ENCODE measurements at regions not wholly inside any gene's neighbourhood (a gene's known extent, or its start where the extent isn't known, plus 50 kb on each side); places are given as distances from the start of the nearest gene placed in this dataset.

DNA sequence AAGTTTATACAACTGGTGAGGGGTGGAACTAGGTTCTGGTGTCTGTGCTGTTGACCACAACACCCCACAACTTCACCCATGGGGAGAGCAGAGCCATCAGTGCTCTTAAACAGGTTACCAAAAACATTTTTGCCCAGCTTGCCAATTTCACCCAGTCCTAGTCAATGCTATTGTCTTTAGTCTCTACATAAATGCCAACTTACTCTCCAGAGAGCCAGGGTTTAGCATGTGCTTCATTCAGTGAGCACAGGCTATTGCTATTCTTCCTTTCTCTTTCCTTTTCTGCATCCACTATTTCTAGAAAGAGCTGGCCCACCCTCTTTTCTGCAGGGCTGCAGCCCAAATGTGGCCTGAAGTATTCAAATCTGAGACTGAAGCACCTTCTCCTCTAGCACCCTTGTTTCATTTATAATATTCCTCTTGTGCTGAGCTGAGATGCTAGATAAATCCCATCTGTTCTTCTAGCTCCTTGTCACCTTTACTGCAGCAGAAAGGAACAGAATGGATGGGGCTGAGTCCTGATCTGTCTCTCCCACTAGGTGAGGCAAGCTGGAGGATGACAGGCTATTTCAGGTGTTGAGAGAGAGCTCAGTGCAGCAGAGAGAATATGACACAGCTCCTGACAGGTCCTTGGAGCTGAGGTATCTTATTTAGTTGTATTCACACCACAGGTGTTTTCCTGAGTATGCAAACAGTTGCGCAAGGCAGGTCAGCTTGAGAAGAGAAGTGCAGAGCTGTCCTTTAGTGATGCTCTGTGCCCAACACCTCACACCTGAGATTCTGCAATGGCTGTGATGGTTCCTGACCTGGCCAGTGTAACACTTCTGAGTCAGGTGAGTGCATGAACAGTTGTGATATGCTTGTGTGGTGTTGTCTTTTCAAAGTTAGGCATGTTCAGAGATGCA, 819.2 kb downstream of the CCSER2 start:
- H3K9me3 Mint-ChIP-seq = peaks cover 29% of the 10 kb centered on the region
- H3K4me1 Mint-ChIP-seq = peaks cover 50% of the 10 kb centered on the region
- H3K4me3 Mint-ChIP-seq = no peak overlapping the region
- no peak overlapping the region for H3K27ac Mint-ChIP-seq
- CTCF ChIA-PET = interaction anchor here (0.6 kb wide), 1 partner anchor 620 kb away, joined by 3 read pairs; no protein-coding TSS in a partner anchor
- H3K36me3 Mint-ChIP-seq = peaks cover 27% of the 10 kb centered on the region
- ATAC-seq = peak; percentile 46
- POLR2A ChIA-PET = no interaction called here
- DNase-seq (ENCODE audit: low spot score) = no peak
- 0 out of 2 replicates have a peak, but pooled peaks cover 3% of the 10 kb centered on the region for H3K27me3 Mint-ChIP-seq (ENCODE audit: low read depth)
- TF ChIP-seq ZNF138 (CRISPR knock-in tag; conservative IDR thresholded peaks at IDR 0.05) = no peak
- no peak for TF ChIP-seq NFATC4 (CRISPR knock-in tag; IDR thresholded peaks at IDR 0.05)
- TF ChIP-seq, protein P1, sequence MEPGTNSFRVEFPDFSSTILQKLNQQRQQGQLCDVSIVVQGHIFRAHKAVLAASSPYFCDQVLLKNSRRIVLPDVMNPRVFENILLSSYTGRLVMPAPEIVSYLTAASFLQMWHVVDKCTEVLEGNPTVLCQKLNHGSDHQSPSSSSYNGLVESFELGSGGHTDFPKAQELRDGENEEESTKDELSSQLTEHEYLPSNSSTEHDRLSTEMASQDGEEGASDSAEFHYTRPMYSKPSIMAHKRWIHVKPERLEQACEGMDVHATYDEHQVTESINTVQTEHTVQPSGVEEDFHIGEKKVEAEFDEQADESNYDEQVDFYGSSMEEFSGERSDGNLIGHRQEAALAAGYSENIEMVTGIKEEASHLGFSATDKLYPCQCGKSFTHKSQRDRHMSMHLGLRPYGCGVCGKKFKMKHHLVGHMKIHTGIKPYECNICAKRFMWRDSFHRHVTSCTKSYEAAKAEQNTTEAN (CRISPR knock-in tag; IDR thresholded peaks at IDR 0.05) = no peak
- TF ChIP-seq OVOL2 (CRISPR knock-in tag; IDR thresholded peaks at IDR 0.05; ENCODE audit: borderline replicate concordance) = no peak
- TF ChIP-seq CREB1 (CRISPR knock-in tag; IDR thresholded peaks at IDR 0.05) = no peak
- TF ChIP-seq, protein P2, sequence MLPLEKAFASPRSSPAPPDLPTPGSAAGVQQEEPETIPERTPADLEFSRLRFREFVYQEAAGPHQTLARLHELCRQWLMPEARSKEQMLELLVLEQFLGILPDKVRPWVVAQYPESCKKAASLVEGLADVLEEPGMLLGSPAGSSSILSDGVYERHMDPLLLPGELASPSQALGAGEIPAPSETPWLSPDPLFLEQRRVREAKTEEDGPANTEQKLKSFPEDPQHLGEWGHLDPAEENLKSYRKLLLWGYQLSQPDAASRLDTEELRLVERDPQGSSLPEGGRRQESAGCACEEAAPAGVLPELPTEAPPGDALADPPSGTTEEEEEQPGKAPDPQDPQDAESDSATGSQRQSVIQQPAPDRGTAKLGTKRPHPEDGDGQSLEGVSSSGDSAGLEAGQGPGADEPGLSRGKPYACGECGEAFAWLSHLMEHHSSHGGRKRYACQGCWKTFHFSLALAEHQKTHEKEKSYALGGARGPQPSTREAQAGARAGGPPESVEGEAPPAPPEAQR (CRISPR knock-in tag; IDR thresholded peaks at IDR 0.05) = no peak
- no peak for TF ChIP-seq RORB (CRISPR knock-in tag; IDR thresholded peaks at IDR 0.05)
- no peak for TF ChIP-seq CBFB (CRISPR knock-in tag; IDR thresholded peaks at IDR 0.05; ENCODE audit: low read depth)
- TF ChIP-seq, protein P3, sequence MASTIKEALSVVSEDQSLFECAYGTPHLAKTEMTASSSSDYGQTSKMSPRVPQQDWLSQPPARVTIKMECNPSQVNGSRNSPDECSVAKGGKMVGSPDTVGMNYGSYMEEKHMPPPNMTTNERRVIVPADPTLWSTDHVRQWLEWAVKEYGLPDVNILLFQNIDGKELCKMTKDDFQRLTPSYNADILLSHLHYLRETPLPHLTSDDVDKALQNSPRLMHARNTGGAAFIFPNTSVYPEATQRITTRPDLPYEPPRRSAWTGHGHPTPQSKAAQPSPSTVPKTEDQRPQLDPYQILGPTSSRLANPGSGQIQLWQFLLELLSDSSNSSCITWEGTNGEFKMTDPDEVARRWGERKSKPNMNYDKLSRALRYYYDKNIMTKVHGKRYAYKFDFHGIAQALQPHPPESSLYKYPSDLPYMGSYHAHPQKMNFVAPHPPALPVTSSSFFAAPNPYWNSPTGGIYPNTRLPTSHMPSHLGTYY (CRISPR knock-in tag; IDR thresholded peaks at IDR 0.05) = no peak
- TF ChIP-seq, protein P4, sequence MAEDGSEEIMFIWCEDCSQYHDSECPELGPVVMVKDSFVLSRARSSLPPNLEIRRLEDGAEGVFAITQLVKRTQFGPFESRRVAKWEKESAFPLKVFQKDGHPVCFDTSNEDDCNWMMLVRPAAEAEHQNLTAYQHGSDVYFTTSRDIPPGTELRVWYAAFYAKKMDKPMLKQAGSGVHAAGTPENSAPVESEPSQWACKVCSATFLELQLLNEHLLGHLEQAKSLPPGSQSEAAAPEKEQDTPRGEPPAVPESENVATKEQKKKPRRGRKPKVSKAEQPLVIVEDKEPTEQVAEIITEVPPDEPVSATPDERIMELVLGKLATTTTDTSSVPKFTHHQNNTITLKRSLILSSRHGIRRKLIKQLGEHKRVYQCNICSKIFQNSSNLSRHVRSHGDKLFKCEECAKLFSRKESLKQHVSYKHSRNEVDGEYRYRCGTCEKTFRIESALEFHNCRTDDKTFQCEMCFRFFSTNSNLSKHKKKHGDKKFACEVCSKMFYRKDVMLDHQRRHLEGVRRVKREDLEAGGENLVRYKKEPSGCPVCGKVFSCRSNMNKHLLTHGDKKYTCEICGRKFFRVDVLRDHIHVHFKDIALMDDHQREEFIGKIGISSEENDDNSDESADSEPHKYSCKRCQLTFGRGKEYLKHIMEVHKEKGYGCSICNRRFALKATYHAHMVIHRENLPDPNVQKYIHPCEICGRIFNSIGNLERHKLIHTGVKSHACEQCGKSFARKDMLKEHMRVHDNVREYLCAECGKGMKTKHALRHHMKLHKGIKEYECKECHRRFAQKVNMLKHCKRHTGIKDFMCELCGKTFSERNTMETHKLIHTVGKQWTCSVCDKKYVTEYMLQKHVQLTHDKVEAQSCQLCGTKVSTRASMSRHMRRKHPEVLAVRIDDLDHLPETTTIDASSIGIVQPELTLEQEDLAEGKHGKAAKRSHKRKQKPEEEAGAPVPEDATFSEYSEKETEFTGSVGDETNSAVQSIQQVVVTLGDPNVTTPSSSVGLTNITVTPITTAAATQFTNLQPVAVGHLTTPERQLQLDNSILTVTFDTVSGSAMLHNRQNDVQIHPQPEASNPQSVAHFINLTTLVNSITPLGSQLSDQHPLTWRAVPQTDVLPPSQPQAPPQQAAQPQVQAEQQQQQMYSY (CRISPR knock-in tag; IDR thresholded peaks at IDR 0.05) = no peak
- TF ChIP-seq NFYB (CRISPR knock-in tag; conservative IDR thresholded peaks at IDR 0.05; ENCODE audit: low read depth) = no peak
- TF ChIP-seq SMAD3 (CRISPR knock-in tag; IDR thresholded peaks at IDR 0.05; ENCODE audit: borderline replicate concordance) = no peak
- no peak for TF ChIP-seq NFE2L1 (CRISPR knock-in tag; IDR thresholded peaks at IDR 0.05)
- TF ChIP-seq, protein P5, sequence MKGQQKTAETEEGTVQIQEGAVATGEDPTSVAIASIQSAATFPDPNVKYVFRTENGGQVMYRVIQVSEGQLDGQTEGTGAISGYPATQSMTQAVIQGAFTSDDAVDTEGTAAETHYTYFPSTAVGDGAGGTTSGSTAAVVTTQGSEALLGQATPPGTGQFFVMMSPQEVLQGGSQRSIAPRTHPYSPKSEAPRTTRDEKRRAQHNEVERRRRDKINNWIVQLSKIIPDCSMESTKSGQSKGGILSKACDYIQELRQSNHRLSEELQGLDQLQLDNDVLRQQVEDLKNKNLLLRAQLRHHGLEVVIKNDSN (CRISPR knock-in tag; IDR thresholded peaks at IDR 0.05) = no peak
- no peak for TF ChIP-seq ESRRA (CRISPR knock-in tag; IDR thresholded peaks at IDR 0.05; ENCODE audit: borderline replicate concordance)
- no peak for TF ChIP-seq ELF4 (CRISPR knock-in tag; IDR thresholded peaks at IDR 0.05; ENCODE audit: low read depth)

Measured in WTC11 (cell line).